GM12878 (cell line): ENCODE measurements at regions not wholly inside any gene's neighbourhood (a gene's known extent, or its start where the extent isn't known, plus 50 kb on each side); places are given as distances from the start of the nearest gene placed in this dataset.

Experiments used
- ATAC-seq: fragments of 200-7000 bp; cut with Tn5 transposase; 3 replicates; pipeline ENCODE4 v1.9.1; 2020; ENCODE audit warnings: mild to moderate bottlenecking, moderate library complexity
- BruUV-seq: library from RNA; stranded (reverse); fragments of 400-500 nt; replicated peaks from 2 replicates; lab custom pipeline; 2021; lab: Mats Ljungman, UMichigan
- CTCF ChIA-PET: fragments of 300-600 bp; sonication (Branson Sonifier 250); formaldehyde crosslinking; extraction: SDS; loops from one replicate; lab custom pipeline; 2021; ENCODE audit warnings: inconsistent platforms; lab: Yijun Ruan, JAX
- POLR2A ChIA-PET: fragments of 350-600 bp; formaldehyde crosslinking; extraction: SDS; loops from one replicate; lab custom pipeline; 2021; ENCODE audit warnings: inconsistent platforms; lab: Charles Lee
- RAD21 ChIA-PET: fragments of 300-600 bp; sonication (Branson Sonifier 250); formaldehyde crosslinking; loops from one replicate; lab custom pipeline; 2023; ENCODE audit warnings: antibody characterized with exemption; ENCODE audit not compliant: unreplicated experiment; lab: Charles Lee
- SMC1A ChIA-PET: fragments of 300-600 bp; sonication (Branson Sonifier 250); formaldehyde crosslinking; loops from one replicate; lab custom pipeline; 2023; ENCODE audit not compliant: unreplicated experiment, uncharacterized antibody; lab: Charles Lee
- DNase-seq: peaks from one replicate; pipeline ENCODE4 v3.0.0-alpha.2; 2011; ENCODE audit warnings: low read depth, low spot score
- FAIRE-seq: peaks from 3 replicates; lab custom pipeline; 2011; peaks lifted over from hg19 to GRCh38; lab: Jason Lieb, UNC
- H2AFZ ChIP-seq: 2 replicates; pipeline ENCODE4 v1.6.0; 2011; ENCODE audit warnings: low read depth, low read length, control low read depth; ENCODE audit not compliant: control insufficient read depth
- H3K27ac ChIP-seq: 2 replicates; pipeline ENCODE4 v1.5.1; 2011; ENCODE audit warnings: control low read depth; ENCODE audit not compliant: control insufficient read depth, insufficient read depth
- H3K27me3 ChIP-seq, 2 experiments: replicated peaks in 1 of 2; 2 replicates each; pipeline versions ENCODE4 v1.6.0 to v1.6.1; 2011; ENCODE audit warnings: low read length in 1 of 2; ENCODE audit not compliant: control insufficient read depth in 2 of 2, insufficient read depth in 2 of 2
- H3K36me3 ChIP-seq, 2 experiments: 2 replicates each; pipeline ENCODE4 v1.5.1; 2011; ENCODE audit warnings: low read length in 1 of 2; ENCODE audit not compliant: control insufficient read depth in 2 of 2, insufficient read depth in 2 of 2
- H3K4me1 ChIP-seq: 2 replicates; pipeline ENCODE4 v1.6.1; 2011; ENCODE audit warnings: mild to moderate bottlenecking, low read length, moderate library complexity, mixed read lengths; ENCODE audit not compliant: control insufficient read depth, insufficient read depth
- H3K4me2 ChIP-seq: 2 replicates; pipeline ENCODE4 v1.6.0; 2011; ENCODE audit warnings: control low read depth; ENCODE audit not compliant: control insufficient read depth, insufficient read depth
- H3K4me3 ChIP-seq: fragments of 200-600 bp; sonication (generic); 2 replicates; pipeline ENCODE4 v1.5.1; 2016
- H3K79me2 ChIP-seq: 2 replicates; pipeline ENCODE4 v1.6.0; 2011; ENCODE audit warnings: low read length; ENCODE audit not compliant: control insufficient read depth, insufficient read depth
- H3K9ac ChIP-seq: 2 replicates; pipeline ENCODE4 v1.8.0; 2011; ENCODE audit warnings: low read length, control low read depth, mixed read lengths; ENCODE audit not compliant: control insufficient read depth, insufficient read depth
- H3K9me3 ChIP-seq: replicated peaks from 3 replicates; pipeline ENCODE4 v1.5.1; 2011; ENCODE audit warnings: mild to moderate bottlenecking, low read length; ENCODE audit not compliant: control insufficient read depth, insufficient read depth
- H4K20me1 ChIP-seq: 2 replicates; pipeline ENCODE4 v1.6.0; 2011; ENCODE audit not compliant: control insufficient read depth, insufficient read depth
- ASH2L ChIP-seq: fragments of 300-600, 200-600 bp; sonication (generic); IDR thresholded peaks from 2 replicates; pipeline ENCODE4 v1.6.1; 2017; ENCODE audit warnings: low read depth, mild to moderate bottlenecking, borderline replicate concordance
- BHLHE40 ChIP-seq, 2 experiments: fragments of 450-650 bp in 1 of 2; IDR thresholded peaks; 2 replicates each; pipeline ENCODE4 v1.6.1; 2011 to 2017; ENCODE audit warnings: low read depth in 2 of 2, borderline replicate concordance in 1 of 2, improper control_type of control experiment in 1 of 2, low read length in 1 of 2, mild to moderate bottlenecking in 1 of 2
- EED ChIP-seq: sonication (generic); IDR thresholded peaks from 2 replicates; pipeline ENCODE4 v1.6.1; 2016; ENCODE audit warnings: antibody characterized with exemption, low read depth
- ETV6 ChIP-seq, 2 experiments: fragments of 450-650 bp in 1 of 2; IDR thresholded peaks in 1 of 2; conservative IDR thresholded peaks in 1 of 2; 2 replicates each; pipeline ENCODE4 v1.6.1; 2014; ENCODE audit warnings: antibody characterized with exemption in 1 of 2, borderline replicate concordance in 1 of 2, low read depth in 1 of 2, mild to moderate bottlenecking in 1 of 2, moderate library complexity in 1 of 2
- FOS ChIP-seq: IDR thresholded peaks from 3 replicates; pipeline ENCODE4 v1.6.1; 2011; ENCODE audit warnings: borderline replicate concordance; ENCODE audit not compliant: insufficient read length; ENCODE audit errors: extremely low read depth
- FOXK2 ChIP-seq: fragments of 450-650 bp; IDR thresholded peaks from 2 replicates; pipeline ENCODE4 v1.6.1; 2017; ENCODE audit warnings: mild to moderate bottlenecking, moderate library complexity
- HCFC1 ChIP-seq: fragments of 150-350 bp; IDR thresholded peaks from 2 replicates; pipeline ENCODE4 v1.6.1; 2014; ENCODE audit warnings: low read length
- KAT2A ChIP-seq: conservative IDR thresholded peaks from 2 replicates; pipeline ENCODE4 v1.6.1; 2011; ENCODE audit warnings: low read depth, low read length; ENCODE audit not compliant: control insufficient read depth
- KLF5 ChIP-seq: fragments of 450-650 bp; IDR thresholded peaks from 2 replicates; pipeline ENCODE4 v1.6.1; 2014; ENCODE audit warnings: mild to moderate bottlenecking; ENCODE audit not compliant: partially characterized antibody
- MTA2 ChIP-seq: fragments of 450-650 bp; IDR thresholded peaks from 2 replicates; pipeline ENCODE4 v1.6.1; 2016; ENCODE audit warnings: low read depth, mild to moderate bottlenecking, moderate library complexity
- MYC ChIP-seq: IDR thresholded peaks from 2 replicates; pipeline ENCODE4 v1.6.1; 2011; ENCODE audit warnings: mild to moderate bottlenecking, low read length, moderate library complexity, inconsistent platforms; ENCODE audit not compliant: insufficient read depth, insufficient replicate concordance, insufficient read length, severe bottlenecking
- NFYB ChIP-seq: IDR thresholded peaks from 2 replicates; pipeline ENCODE4 v1.6.1; 2011; ENCODE audit warnings: low read depth, mild to moderate bottlenecking, low read length, improper control_type of control experiment, moderate library complexity; ENCODE audit not compliant: insufficient read depth
- NR2F1 ChIP-seq: fragments of 450-650 bp; conservative IDR thresholded peaks from 2 replicates; pipeline ENCODE4 v1.6.1; 2017; ENCODE audit warnings: mild to moderate bottlenecking
- PML ChIP-seq: IDR thresholded peaks from 2 replicates; pipeline ENCODE4 v1.6.1; 2012; ENCODE audit warnings: low read length, inconsistent platforms
- POLR2AphosphoS2 ChIP-seq: IDR thresholded peaks from 2 replicates; pipeline ENCODE4 v1.6.1; 2011; ENCODE audit warnings: low read depth, mild to moderate bottlenecking, low read length, improper control_type of control experiment, moderate library complexity
- POLR2AphosphoS5 ChIP-seq: IDR thresholded peaks from 2 replicates; pipeline ENCODE4 v1.6.1; 2011; ENCODE audit warnings: mild to moderate bottlenecking, low read length, inconsistent platforms
- RCOR1 ChIP-seq: conservative IDR thresholded peaks from 2 replicates; pipeline ENCODE4 v1.6.1; 2012; ENCODE audit warnings: low read depth, low read length, improper control_type of control experiment
- SMARCA5 ChIP-seq: fragments of 450-650 bp; IDR thresholded peaks from 2 replicates; pipeline ENCODE4 v1.6.1; 2017; ENCODE audit warnings: mild to moderate bottlenecking
- STAT3 ChIP-seq: IDR thresholded peaks from 2 replicates; pipeline ENCODE4 v1.6.1; 2011; ENCODE audit warnings: low read depth, low read length, improper control_type of control experiment
- TARDBP ChIP-seq: IDR thresholded peaks from 2 replicates; pipeline ENCODE4 v1.6.1; 2016; ENCODE audit warnings: borderline replicate concordance
- TBL1XR1 ChIP-seq: IDR thresholded peaks from 2 replicates; pipeline ENCODE4 v1.6.1; 2012; ENCODE audit warnings: low read depth, low read length, improper control_type of control experiment
- TCF3 ChIP-seq: IDR thresholded peaks from 2 replicates; pipeline ENCODE4 v1.6.1; 2012; ENCODE audit warnings: low read depth, mild to moderate bottlenecking, low read length, borderline replicate concordance; ENCODE audit not compliant: insufficient read depth
- ZBTB4 ChIP-seq: fragments of 450-650 bp; formaldehyde crosslinking; IDR thresholded peaks from 2 replicates; pipeline ENCODE4 v1.4.0; 2022; ENCODE audit warnings: mild to moderate bottlenecking, moderate library complexity
- WGBS: methylation state at CpG from one replicate; pipeline ENCODE4 v1.1.6; 2016; ENCODE audit warnings: low lambda C conversion rate; ENCODE audit not compliant: insufficient replicate concordance, insufficient coverage; ENCODE audit errors: missing lambda C conversion rate; 5-methylcytosine and 5-hydroxymethylcytosine counted together
- in situ Hi-C: fragments of 300-500 bp; cut with MboI; formaldehyde crosslinking; loops from 9 replicates; pipeline ENCODE4 v1.14.3; 2018; ENCODE audit warnings: mixed read lengths
- intact Hi-C: fragments of 100-400 bp; cut with micrococcal nuclease; formaldehyde crosslinking; loops from one replicate; pipeline ENCODE4 v1.14.2; 2022; ENCODE audit not compliant: unreplicated experiment

DNA sequence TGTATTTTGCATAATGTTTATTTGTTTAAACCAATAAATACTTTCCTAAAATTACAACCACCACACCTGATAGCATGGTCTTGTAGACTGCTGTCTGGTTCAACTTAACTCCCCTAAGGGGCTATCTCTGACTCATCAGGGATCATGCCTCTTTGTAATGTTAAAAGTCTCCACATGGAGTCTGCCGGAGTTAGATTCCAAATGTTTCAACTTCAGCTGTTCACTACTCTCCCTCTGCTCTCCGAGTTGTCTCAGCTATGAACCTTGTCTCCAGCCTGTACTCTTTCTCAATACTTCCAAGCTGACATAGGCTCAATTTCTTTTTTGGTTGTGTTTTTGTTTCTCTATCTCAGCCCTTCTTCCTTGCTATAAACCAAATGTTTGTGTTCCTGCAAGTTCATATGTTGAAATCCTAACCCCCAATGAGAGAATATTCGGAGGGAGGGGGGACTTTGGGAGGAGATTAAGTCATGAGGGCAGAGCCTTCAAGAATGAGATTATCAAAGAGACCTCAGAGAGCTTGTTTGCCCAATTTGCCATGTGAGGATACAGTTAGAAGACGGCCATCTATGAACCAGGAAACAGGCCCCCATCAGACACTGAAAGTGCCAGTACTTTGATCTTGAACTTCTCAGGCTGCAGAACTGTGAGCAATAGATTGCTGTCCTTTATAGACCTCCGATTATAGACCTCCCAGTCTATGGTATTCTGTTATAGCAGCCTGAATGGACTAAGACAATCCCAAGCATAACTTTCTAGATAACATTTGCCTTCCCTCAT lies 858.2 kb downstream of the VRK1 start (continued):
- TF ChIP-seq ZBTB4 (CRISPR knock-in tag): no peak
- TF ChIP-seq TARDBP: no peak
- TF ChIP-seq NFYB: no peak
- no peak for TF ChIP-seq POLR2AphosphoS2
- no peak for TF ChIP-seq TCF3
- TF ChIP-seq NR2F1: no peak
- no peak for TF ChIP-seq SMARCA5
- TF ChIP-seq RCOR1: no peak
- TF ChIP-seq, all 136 proteins: peak for 0

GRCh38 chr14:97657609-97658008 lies 860.4 kb downstream of the VRK1 start:
- WGBS: 42% methylated on average over 2 of the region's 2 CpGs
- ChIA-PET POLR2A (no interaction called here), RAD21 (no interaction called here), SMC1A (no interaction called here), CTCF (no interaction called here)
- H3K79me2 ChIP-seq: no peaks in the 10 kb centered on the region
- in situ Hi-C loops: no loop called here
- no peaks in the 10 kb centered on the region for H4K20me1 ChIP-seq
- FAIRE-seq: no peak
- H3K4me2 ChIP-seq: no peak overlapping the region
- H3K4me3 ChIP-seq: no peak overlapping the region
- no TSS peak for BruUV-seq
- H3K9ac ChIP-seq: no peak overlapping the region
- H3K27ac ChIP-seq: no peak overlapping the region
- no peak overlapping the region for H2AFZ ChIP-seq
- no peak for DNase-seq
- no peaks in the 10 kb centered on the region for H3K4me1 ChIP-seq
- ATAC-seq: no peak
- H3K9me3 ChIP-seq: no peaks in the 10 kb centered on the region; the same call in 2 of the 3 replicates
- H3K36me3 ChIP-seq: no peaks in the 10 kb centered on the region
- H3K27me3 ChIP-seq: no peaks in the 10 kb centered on the region
- intact Hi-C loops: no loop called here
- no peak for TF ChIP-seq KLF5
- TF ChIP-seq MYC: no peak
- TF ChIP-seq FOXK2: no peak
- no peak for TF ChIP-seq ETV6 (conservative IDR thresholded peaks at IDR 0.05 in 1 of 2, IDR thresholded peaks at IDR 0.05 in 1 of 2; ENCODE audit: borderline replicate concordance in 1 of 2, low read depth in 1 of 2)
- no peak for TF ChIP-seq FOS
- no peak for TF ChIP-seq POLR2AphosphoS5
- no peak for TF ChIP-seq MTA2
- TF ChIP-seq STAT3: no peak
- TF ChIP-seq TBL1XR1: no peak
- no peak for TF ChIP-seq ASH2L
- TF ChIP-seq PML: no peak
- TF ChIP-seq BHLHE40 (IDR thresholded peaks at IDR 0.05; ENCODE audit: borderline replicate concordance in 1 of 2, low read depth in 2 of 2, low read length in 1 of 2): no peak
- TF ChIP-seq KAT2A: no peak
- no peak for TF ChIP-seq HCFC1
- TF ChIP-seq EED: no peak
